OCI-LY1 (cell line): ENCODE measurements at regions not wholly inside any gene's neighbourhood (a gene's known extent, or its start where the extent isn't known, plus 50 kb on each side); places are given as distances from the start of the nearest gene placed in this dataset.

ENCODE experiments used
- CTCF ChIP-seq: fragments of 200-600 bp; sonication (generic), shearing (Covaris generic); IDR thresholded peaks from 2 replicates; pipeline ENCODE4 v1.5.1; 2017; ENCODE audit warnings: mild to moderate bottlenecking, antibody characterized with exemption, low read length, moderate library complexity, mixed read lengths
- EZH2 ChIP-seq: fragments of 200-600 bp; sonication (generic), shearing (Covaris generic); IDR thresholded peaks from 2 replicates; pipeline ENCODE4 v1.8.0; 2017; ENCODE audit warnings: borderline replicate concordance, mixed run types, mild to moderate bottlenecking, antibody characterized with exemption, low read length, moderate library complexity, mixed read lengths

- TF ChIP-seq CTCF (no peak), EZH2 (no peak)
These were observed 106.8 kb upstream of the CACHD1 start for GRCh38 chr1:64363111-64363510.
